DMS153 (cell line): ENCODE measurements at regions not wholly inside any gene's neighbourhood (a gene's known extent, or its start where the extent isn't known, plus 50 kb on each side); places are given as distances from the start of the nearest gene placed in this dataset.
"Not testable (repeated sequence)": the region's sequence is repeated elsewhere in the genome, so short reads cannot be mapped to it uniquely, and the experiment has no call there.

Experiments
- DNase-seq: peaks from one replicate; lab custom pipeline; 2025; lab: John Stamatoyannopoulos, UW

- DNase-seq: no peak
These were observed 186.1 kb upstream of the SLC24A3 start for GRCh38 chr20:19026121-19026878.

- DNase-seq: no peak
These were observed 185.4 kb upstream of the SLC24A3 start for GRCh38 chr20:19026901-19027644.

GRCh38 chr20:19027971-19028370 is 184.5 kb upstream of the SLC24A3 start:
- no peak for DNase-seq

GRCh38 chr20:19041787-19042186 is 170.7 kb upstream of the SLC24A3 start:
- no peak for DNase-seq

- no peak for DNase-seq
These were observed 167.1 kb upstream of the SLC24A3 start for GRCh38 chr20:19045371-19045770.

- DNase-seq: no peak
These were observed 165.1 kb upstream of the SLC24A3 start for GRCh38 chr20:19047040-19047950.

- DNase-seq: no peak
These were observed 164.5 kb upstream of the SLC24A3 start for GRCh38 chr20:19047951-19048296.

- no peak for DNase-seq
These were observed 163.4 kb upstream of the SLC24A3 start for GRCh38 chr20:19048995-19049501.

GRCh38 chr20:19049514-19049913 is 162.9 kb upstream of the SLC24A3 start:
- no peak for DNase-seq

- DNase-seq: no peak
These were observed 155.5 kb upstream of the SLC24A3 start for GRCh38 chr20:19056909-19057308.

GRCh38 chr20:19064788-19065187 is 147.7 kb upstream of the SLC24A3 start:
- DNase-seq: not testable (repeated sequence)

GRCh38 chr20:19067986-19068385 is 144.5 kb upstream of the SLC24A3 start:
- DNase-seq: no peak

GRCh38 chr20:19070026-19070425 is 142.4 kb upstream of the SLC24A3 start:
- no peak for DNase-seq

- no peak for DNase-seq
These were observed 141.6 kb upstream of the SLC24A3 start for GRCh38 chr20:19070681-19071445.

GRCh38 chr20:19071446-19071725 is 141.1 kb upstream of the SLC24A3 start:
- no peak for DNase-seq

GRCh38 chr20:19071902-19072498 is 140.4 kb upstream of the SLC24A3 start:
- DNase-seq: no peak

- DNase-seq: no peak
These were observed 139.5 kb upstream of the SLC24A3 start for GRCh38 chr20:19072988-19073387.

GRCh38 chr20:19073584-19074218 is 138.7 kb upstream of the SLC24A3 start:
- peak; percentile 9 for DNase-seq

GRCh38 chr20:19074356-19074755 is 138.1 kb upstream of the SLC24A3 start:
- DNase-seq: no peak

- DNase-seq: no peak
These were observed 137.5 kb upstream of the SLC24A3 start for GRCh38 chr20:19074828-19075516.
